Liver (tissue), 8 donors: ENCODE measurements at regions not wholly inside any gene's neighbourhood (a gene's known extent, or its start where the extent isn't known, plus 50 kb on each side); places are given as distances from the start of the nearest gene placed in this dataset.

Experiments
- DNase-seq: peaks from one replicate; pipeline ENCODE4 v3.0.0-alpha.2; 2017; ENCODE audit warnings: low spot score
- H3K27ac ChIP-seq, 2 donors: one replicate each; pipeline ENCODE4 v1.7.0; 2013; ENCODE audit warnings: inconsistent platforms in 2 of 2, low read length in 2 of 2, control low read depth in 1 of 2, low read depth in 1 of 2, mild to moderate bottlenecking in 1 of 2
- H3K27me3 ChIP-seq, 4 donors: one replicate each; pipeline versions ENCODE4 v1.6.1 to v1.7.0; 2013; ENCODE audit warnings: low read length in 3 of 4, inconsistent platforms in 1 of 4, mild to moderate bottlenecking in 1 of 4, moderate library complexity in 1 of 4; ENCODE audit not compliant: control insufficient read depth in 4 of 4, insufficient read depth in 4 of 4
- H3K36me3 ChIP-seq, 4 donors: one replicate each; pipeline versions ENCODE4 v1.6.1 to v1.7.0; 2013; ENCODE audit warnings: low read length in 3 of 4, mild to moderate bottlenecking in 3 of 4, low read depth in 1 of 4, moderate library complexity in 1 of 4; ENCODE audit not compliant: control insufficient read depth in 4 of 4, insufficient read depth in 3 of 4
- H3K4me1 ChIP-seq, 4 donors: one replicate each; pipeline versions ENCODE4 v1.6.1 to v1.7.0; 2013; ENCODE audit warnings: low read length in 3 of 4, mild to moderate bottlenecking in 3 of 4, moderate library complexity in 1 of 4; ENCODE audit not compliant: control insufficient read depth in 4 of 4, insufficient read depth in 4 of 4
- H3K4me3 ChIP-seq, 3 donors: one replicate each; pipeline versions ENCODE4 v1.6.1 to v1.7.0; 2013; ENCODE audit warnings: low read length in 3 of 3, control low read depth in 1 of 3, low read depth in 1 of 3, mild to moderate bottlenecking in 1 of 3
- H3K9ac ChIP-seq, 2 donors: one replicate each; pipeline ENCODE4 v1.7.0; 2013; ENCODE audit warnings: low read length in 2 of 2, mild to moderate bottlenecking in 2 of 2, moderate library complexity in 2 of 2, control low read depth in 1 of 2, low read depth in 1 of 2
- H3K9me3 ChIP-seq, 4 donors: one replicate each; pipeline versions ENCODE4 v1.6.1 to v1.7.0; 2013; ENCODE audit warnings: low read length in 3 of 4; ENCODE audit not compliant: control insufficient read depth in 4 of 4
- ATF3 ChIP-seq: IDR thresholded peaks from 2 replicates; pipeline ENCODE4 v1.6.1; 2016; ENCODE audit warnings: antibody characterized with exemption
- CTCF ChIP-seq: fragments of 150-350 bp; IDR thresholded peaks from 2 replicates; pipeline ENCODE4 v1.5.1; 2017; ENCODE audit warnings: improper control_type of control experiment, low read depth, low read length; ENCODE audit not compliant: missing input control
- EGR1 ChIP-seq, 2 donors: IDR thresholded peaks; 2 replicates each; pipeline ENCODE4 v1.6.1; 2016 to 2018; ENCODE audit warnings: antibody characterized with exemption in 2 of 2, low read depth in 2 of 2
- FOXA1 ChIP-seq: IDR thresholded peaks from 2 replicates; pipeline ENCODE4 v1.6.1; 2016; ENCODE audit warnings: antibody characterized with exemption
- FOXA2 ChIP-seq: IDR thresholded peaks from 2 replicates; pipeline ENCODE4 v1.6.1; 2016; ENCODE audit warnings: antibody characterized with exemption
- GABPA ChIP-seq, 2 donors: IDR thresholded peaks in 1 of 2; conservative IDR thresholded peaks in 1 of 2; 2 replicates each; pipeline ENCODE4 v1.6.1; 2016; ENCODE audit warnings: antibody characterized with exemption in 2 of 2, mild to moderate bottlenecking in 1 of 2, moderate library complexity in 1 of 2
- HNF4A ChIP-seq, 2 donors: conservative IDR thresholded peaks; 2 replicates each; pipeline ENCODE4 v1.6.1; 2016; ENCODE audit warnings: antibody characterized with exemption in 2 of 2, mild to moderate bottlenecking in 2 of 2
- HNF4G ChIP-seq: IDR thresholded peaks from 2 replicates; pipeline ENCODE4 v1.6.1; 2016; ENCODE audit warnings: antibody characterized with exemption
- JUND ChIP-seq, 2 donors: IDR thresholded peaks; 2 replicates each; pipeline ENCODE4 v1.6.1; 2016; ENCODE audit warnings: antibody characterized with exemption in 2 of 2
- MAX ChIP-seq: IDR thresholded peaks from 2 replicates; pipeline ENCODE4 v1.6.1; 2016; ENCODE audit warnings: antibody characterized with exemption
- NR2F2 ChIP-seq: IDR thresholded peaks from 2 replicates; pipeline ENCODE4 v1.6.1; 2016; ENCODE audit warnings: antibody characterized with exemption
- RAD21 ChIP-seq, 2 donors: IDR thresholded peaks; 2 replicates each; pipeline ENCODE4 v1.6.1; 2016; ENCODE audit warnings: antibody characterized with exemption in 2 of 2, mild to moderate bottlenecking in 2 of 2
- REST ChIP-seq: IDR thresholded peaks from 2 replicates; pipeline ENCODE4 v1.6.1; 2016; ENCODE audit warnings: antibody characterized with exemption, mild to moderate bottlenecking
- RXRA ChIP-seq, 2 donors: IDR thresholded peaks; 2 replicates each; pipeline ENCODE4 v1.6.1; 2017 to 2018; ENCODE audit warnings: antibody characterized with exemption in 2 of 2, mild to moderate bottlenecking in 1 of 2
- SP1 ChIP-seq: IDR thresholded peaks from 2 replicates; pipeline ENCODE4 v1.6.1; 2018; ENCODE audit warnings: antibody characterized with exemption, mild to moderate bottlenecking
- TAF1 ChIP-seq: conservative IDR thresholded peaks from 2 replicates; pipeline ENCODE4 v1.6.1; 2016; ENCODE audit warnings: antibody characterized with exemption, mild to moderate bottlenecking
- YY1 ChIP-seq: IDR thresholded peaks from 2 replicates; pipeline ENCODE4 v1.6.1; 2016; ENCODE audit warnings: antibody characterized with exemption, mild to moderate bottlenecking
- ZBTB33 ChIP-seq: IDR thresholded peaks from 2 replicates; pipeline ENCODE4 v1.6.1; 2016; ENCODE audit warnings: antibody characterized with exemption
- WGBS: extraction: QIAGEN DNeasy Blood & Tissue Kit; methylation state at CpG from one replicate; pipeline ENCODE4 v1.1.7; 2013; 5-methylcytosine and 5-hydroxymethylcytosine counted together
- donor health status: healthy.
- donor health status: healthy.
- donor health status: healthy.
- donor health status: healthy.
- donor health status: healthy.

- WGBS = 89% methylated on average over 8 of the region's 8 CpGs
- Histone ChIP-seq H3K4me1 (no peaks in the 10 kb centered on the region), H3K27ac (no peak overlapping the region), H3K36me3 (no peaks in the 10 kb centered on the region), H3K27me3 (peaks cover 0 to 7% (median 0%) of the 10 kb centered on the region in 4 donors), H3K4me3 (no peak overlapping the region), H3K9ac (no peak overlapping the region), H3K9me3 (no peaks in the 10 kb centered on the region)
- TF ChIP-seq GABPA (IDR thresholded peaks at IDR 0.05 in 1 of 2, conservative IDR thresholded peaks at IDR 0.05 in 1 of 2) = no peak
- TF ChIP-seq FOXA2 = no peak
- TF ChIP-seq YY1 = no peak
- TF ChIP-seq CTCF = no peak
- no peak for TF ChIP-seq NR2F2
- TF ChIP-seq FOXA1 = no peak
- TF ChIP-seq HNF4G = no peak
- no peak for TF ChIP-seq ZBTB33
- no peak for TF ChIP-seq REST
- TF ChIP-seq ATF3 = no peak
- TF ChIP-seq JUND (IDR thresholded peaks at IDR 0.05) = no peak
- no peak for TF ChIP-seq TAF1
- TF ChIP-seq HNF4A (conservative IDR thresholded peaks at IDR 0.05) = no peak
- TF ChIP-seq EGR1 (IDR thresholded peaks at IDR 0.05; ENCODE audit: low read depth in 2 of 2) = no peak
- no peak for TF ChIP-seq MAX
- TF ChIP-seq RXRA (IDR thresholded peaks at IDR 0.05) = no peak
- no peak for TF ChIP-seq SP1
- no peak for DNase-seq
These were observed 442.4 kb downstream of the TSHZ3 start for GRCh38 chr19:30906871-30907270.

GRCh38 chr19:30900051-30900450 is 449.2 kb downstream of the TSHZ3 start:
- no peak overlapping the region for H3K27ac ChIP-seq
- no peak overlapping the region for H3K4me3 ChIP-seq
- H3K27me3 ChIP-seq = peaks cover 0 to 5% (median 0%) of the 10 kb centered on the region in 4 donors
- H3K9me3 ChIP-seq = no peaks in the 10 kb centered on the region
- WGBS = 89% methylated on average over 3 of the region's 3 CpGs
- DNase-seq = no peak
- no peak overlapping the region for H3K9ac ChIP-seq
- no peaks in the 10 kb centered on the region for H3K4me1 ChIP-seq
- no peaks in the 10 kb centered on the region for H3K36me3 ChIP-seq
- TF ChIP-seq HNF4G = no peak
- TF ChIP-seq GABPA (IDR thresholded peaks at IDR 0.05 in 1 of 2, conservative IDR thresholded peaks at IDR 0.05 in 1 of 2) = no peak
- TF ChIP-seq JUND (IDR thresholded peaks at IDR 0.05) = no peak
- no peak for TF ChIP-seq RAD21 (IDR thresholded peaks at IDR 0.05)
- TF ChIP-seq HNF4A (conservative IDR thresholded peaks at IDR 0.05) = no peak
- no peak for TF ChIP-seq FOXA2
- no peak for TF ChIP-seq CTCF
- TF ChIP-seq YY1 = no peak
- no peak for TF ChIP-seq ATF3
- TF ChIP-seq ZBTB33 = no peak
- TF ChIP-seq MAX = no peak
- no peak for TF ChIP-seq TAF1
- no peak for TF ChIP-seq EGR1 (IDR thresholded peaks at IDR 0.05; ENCODE audit: low read depth in 2 of 2)
